Prostate gland (tissue), 2 donors: ENCODE measurements at regions not wholly inside any gene's neighbourhood (a gene's known extent, or its start where the extent isn't known, plus 50 kb on each side); places are given as distances from the start of the nearest gene placed in this dataset.

Experiments used
- POLR2A ChIP-seq: fragments of 450-650 bp; IDR thresholded peaks from one replicate; pipeline ENCODE4 v1.6.1; 2016; ENCODE audit warnings: antibody characterized with exemption, mild to moderate bottlenecking
- TF ChIP-seq, protein P1 (sequence below), 4 experiments: fragments of 200-600 bp in 2 of 4; fragments of 450-650 bp in 2 of 4; sonication (generic) in 2 of 4; IDR thresholded peaks; 1 replicate in 3 of 4; 2 replicates in 1 of 4; pipeline ENCODE4 v1.5.1; 2016 to 2019; ENCODE audit warnings: antibody characterized with exemption in 4 of 4, mild to moderate bottlenecking in 2 of 4, moderate library complexity in 2 of 4

DNA sequence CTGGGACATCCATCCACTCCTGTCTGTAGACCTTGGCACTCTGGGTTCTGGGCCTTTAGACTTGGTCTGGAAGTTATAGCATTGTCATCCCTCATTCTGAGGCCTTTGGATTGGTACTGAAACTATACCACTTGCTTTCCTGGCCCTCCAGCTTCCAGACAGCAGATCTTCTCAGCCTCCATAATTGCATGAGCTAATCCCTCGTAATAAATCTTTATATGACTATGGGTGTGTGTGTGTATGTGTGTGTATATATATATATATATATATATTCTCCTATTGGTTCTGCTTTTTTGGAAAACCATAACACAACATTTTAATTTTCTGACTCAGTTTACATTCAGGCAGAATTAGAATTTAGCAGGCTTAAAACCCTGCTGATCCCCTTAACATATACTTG, 180.5 kb downstream of the ENC1 start:
- TF ChIP-seq, protein P1, sequence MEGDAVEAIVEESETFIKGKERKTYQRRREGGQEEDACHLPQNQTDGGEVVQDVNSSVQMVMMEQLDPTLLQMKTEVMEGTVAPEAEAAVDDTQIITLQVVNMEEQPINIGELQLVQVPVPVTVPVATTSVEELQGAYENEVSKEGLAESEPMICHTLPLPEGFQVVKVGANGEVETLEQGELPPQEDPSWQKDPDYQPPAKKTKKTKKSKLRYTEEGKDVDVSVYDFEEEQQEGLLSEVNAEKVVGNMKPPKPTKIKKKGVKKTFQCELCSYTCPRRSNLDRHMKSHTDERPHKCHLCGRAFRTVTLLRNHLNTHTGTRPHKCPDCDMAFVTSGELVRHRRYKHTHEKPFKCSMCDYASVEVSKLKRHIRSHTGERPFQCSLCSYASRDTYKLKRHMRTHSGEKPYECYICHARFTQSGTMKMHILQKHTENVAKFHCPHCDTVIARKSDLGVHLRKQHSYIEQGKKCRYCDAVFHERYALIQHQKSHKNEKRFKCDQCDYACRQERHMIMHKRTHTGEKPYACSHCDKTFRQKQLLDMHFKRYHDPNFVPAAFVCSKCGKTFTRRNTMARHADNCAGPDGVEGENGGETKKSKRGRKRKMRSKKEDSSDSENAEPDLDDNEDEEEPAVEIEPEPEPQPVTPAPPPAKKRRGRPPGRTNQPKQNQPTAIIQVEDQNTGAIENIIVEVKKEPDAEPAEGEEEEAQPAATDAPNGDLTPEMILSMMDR (IDR thresholded peaks at IDR 0.05), result no peak
- TF ChIP-seq POLR2A, result no peak
